PFSK-1 (cell line): ENCODE measurements at regions not wholly inside any gene's neighbourhood (a gene's known extent, or its start where the extent isn't known, plus 50 kb on each side); places are given as distances from the start of the nearest gene placed in this dataset.

Experiments
- FOXP2 ChIP-seq: optimal IDR thresholded peaks from 2 replicates; pipeline ENCODE3; 2011; ENCODE audit warnings: borderline replicate concordance, control low read depth, inconsistent platforms; ENCODE audit not compliant: insufficient read depth; ENCODE audit errors: extremely low read length, extremely low read depth
- POLR2AphosphoS5 ChIP-seq: IDR thresholded peaks from 2 replicates; pipeline ENCODE4 v1.6.1; 2012; ENCODE audit warnings: low read depth, mild to moderate bottlenecking, control low read depth, low read length, moderate library complexity
- SIN3A ChIP-seq: IDR thresholded peaks from 2 replicates; pipeline ENCODE4 v1.6.1; 2012; ENCODE audit warnings: mild to moderate bottlenecking, low read length, moderate library complexity, borderline replicate concordance; ENCODE audit not compliant: insufficient read depth
- TAF1 ChIP-seq: IDR thresholded peaks from 2 replicates; pipeline ENCODE4 v1.6.1; 2012; ENCODE audit warnings: low read length, control low read depth, borderline replicate concordance; ENCODE audit not compliant: insufficient read depth
- TF ChIP-seq, protein P1 (sequence below), 2 experiments: IDR thresholded peaks; 2 replicates each; pipeline versions ENCODE4 v1.6.1 to v1.8.0; 2011 to 2012; ENCODE audit warnings: low read depth in 2 of 2, low read length in 2 of 2, control low read depth in 1 of 2, inconsistent platforms in 1 of 2, mild to moderate bottlenecking in 1 of 2, moderate library complexity in 1 of 2; ENCODE audit not compliant: insufficient read depth in 1 of 2

DNA sequence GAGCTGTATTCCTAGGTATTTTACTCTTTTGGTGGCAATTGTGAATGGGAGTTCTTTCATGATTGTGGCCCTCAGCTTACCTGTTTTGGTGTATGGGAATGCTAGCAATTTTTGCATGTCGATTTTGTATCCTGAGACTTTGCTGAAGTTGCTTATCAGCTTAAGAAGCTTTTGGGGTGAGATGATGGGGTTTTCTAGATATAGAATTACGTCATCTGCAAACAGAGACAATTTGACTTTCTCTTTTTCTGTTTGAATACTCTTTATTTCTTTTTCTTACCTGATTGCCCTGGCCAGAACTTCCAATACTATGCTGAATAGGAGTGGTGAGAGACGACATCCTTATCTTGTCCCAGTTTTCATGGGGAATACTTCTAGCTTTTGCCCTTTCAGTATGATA, 191.2 kb downstream of the KCNE4 start:
- TF ChIP-seq, protein P1, sequence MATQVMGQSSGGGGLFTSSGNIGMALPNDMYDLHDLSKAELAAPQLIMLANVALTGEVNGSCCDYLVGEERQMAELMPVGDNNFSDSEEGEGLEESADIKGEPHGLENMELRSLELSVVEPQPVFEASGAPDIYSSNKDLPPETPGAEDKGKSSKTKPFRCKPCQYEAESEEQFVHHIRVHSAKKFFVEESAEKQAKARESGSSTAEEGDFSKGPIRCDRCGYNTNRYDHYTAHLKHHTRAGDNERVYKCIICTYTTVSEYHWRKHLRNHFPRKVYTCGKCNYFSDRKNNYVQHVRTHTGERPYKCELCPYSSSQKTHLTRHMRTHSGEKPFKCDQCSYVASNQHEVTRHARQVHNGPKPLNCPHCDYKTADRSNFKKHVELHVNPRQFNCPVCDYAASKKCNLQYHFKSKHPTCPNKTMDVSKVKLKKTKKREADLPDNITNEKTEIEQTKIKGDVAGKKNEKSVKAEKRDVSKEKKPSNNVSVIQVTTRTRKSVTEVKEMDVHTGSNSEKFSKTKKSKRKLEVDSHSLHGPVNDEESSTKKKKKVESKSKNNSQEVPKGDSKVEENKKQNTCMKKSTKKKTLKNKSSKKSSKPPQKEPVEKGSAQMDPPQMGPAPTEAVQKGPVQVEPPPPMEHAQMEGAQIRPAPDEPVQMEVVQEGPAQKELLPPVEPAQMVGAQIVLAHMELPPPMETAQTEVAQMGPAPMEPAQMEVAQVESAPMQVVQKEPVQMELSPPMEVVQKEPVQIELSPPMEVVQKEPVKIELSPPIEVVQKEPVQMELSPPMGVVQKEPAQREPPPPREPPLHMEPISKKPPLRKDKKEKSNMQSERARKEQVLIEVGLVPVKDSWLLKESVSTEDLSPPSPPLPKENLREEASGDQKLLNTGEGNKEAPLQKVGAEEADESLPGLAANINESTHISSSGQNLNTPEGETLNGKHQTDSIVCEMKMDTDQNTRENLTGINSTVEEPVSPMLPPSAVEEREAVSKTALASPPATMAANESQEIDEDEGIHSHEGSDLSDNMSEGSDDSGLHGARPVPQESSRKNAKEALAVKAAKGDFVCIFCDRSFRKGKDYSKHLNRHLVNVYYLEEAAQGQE (IDR thresholded peaks at IDR 0.05; ENCODE audit: insufficient read depth in 1 of 2, low read depth in 2 of 2, low read length in 2 of 2): no peak
- TF ChIP-seq POLR2AphosphoS5 (no peak), FOXP2 (no peak), TAF1 (no peak), SIN3A (no peak)
